ENCODE measurements at regions not wholly inside any gene's neighbourhood (a gene's known extent, or its start where the extent isn't known, plus 50 kb on each side); places are given as distances from the start of the nearest gene placed in this dataset.

DNA sequence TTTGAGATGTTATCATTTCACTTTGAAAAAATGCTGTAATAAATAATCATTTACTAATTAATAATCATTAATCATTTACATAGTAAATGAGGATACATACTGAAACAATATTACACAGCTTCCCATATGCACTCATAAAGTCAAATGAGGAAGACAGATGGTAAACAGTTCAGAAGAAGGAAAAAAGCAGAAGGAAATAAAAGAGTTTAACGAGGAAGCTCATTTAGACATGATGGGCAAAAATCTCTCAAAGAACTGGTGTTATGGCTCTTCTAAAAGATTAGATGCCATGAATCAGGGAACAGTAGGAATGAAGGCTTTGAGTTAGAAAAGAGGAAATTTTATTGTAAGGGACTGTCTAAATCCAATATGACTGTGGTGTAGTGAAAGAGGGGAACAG lies 347.6 kb downstream of the PTPRC start:
- TF ChIP-seq, protein P1, sequence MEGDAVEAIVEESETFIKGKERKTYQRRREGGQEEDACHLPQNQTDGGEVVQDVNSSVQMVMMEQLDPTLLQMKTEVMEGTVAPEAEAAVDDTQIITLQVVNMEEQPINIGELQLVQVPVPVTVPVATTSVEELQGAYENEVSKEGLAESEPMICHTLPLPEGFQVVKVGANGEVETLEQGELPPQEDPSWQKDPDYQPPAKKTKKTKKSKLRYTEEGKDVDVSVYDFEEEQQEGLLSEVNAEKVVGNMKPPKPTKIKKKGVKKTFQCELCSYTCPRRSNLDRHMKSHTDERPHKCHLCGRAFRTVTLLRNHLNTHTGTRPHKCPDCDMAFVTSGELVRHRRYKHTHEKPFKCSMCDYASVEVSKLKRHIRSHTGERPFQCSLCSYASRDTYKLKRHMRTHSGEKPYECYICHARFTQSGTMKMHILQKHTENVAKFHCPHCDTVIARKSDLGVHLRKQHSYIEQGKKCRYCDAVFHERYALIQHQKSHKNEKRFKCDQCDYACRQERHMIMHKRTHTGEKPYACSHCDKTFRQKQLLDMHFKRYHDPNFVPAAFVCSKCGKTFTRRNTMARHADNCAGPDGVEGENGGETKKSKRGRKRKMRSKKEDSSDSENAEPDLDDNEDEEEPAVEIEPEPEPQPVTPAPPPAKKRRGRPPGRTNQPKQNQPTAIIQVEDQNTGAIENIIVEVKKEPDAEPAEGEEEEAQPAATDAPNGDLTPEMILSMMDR (IDR thresholded peaks at IDR 0.05) = no peak
- TF ChIP-seq POLR2A (IDR thresholded peaks at IDR 0.05) = no peak

Data from vagina (tissue), 2 donors.